ENCODE measurements at regions not wholly inside any gene's neighbourhood (a gene's known extent, or its start where the extent isn't known, plus 50 kb on each side); places are given as distances from the start of the nearest gene placed in this dataset.

DNA sequence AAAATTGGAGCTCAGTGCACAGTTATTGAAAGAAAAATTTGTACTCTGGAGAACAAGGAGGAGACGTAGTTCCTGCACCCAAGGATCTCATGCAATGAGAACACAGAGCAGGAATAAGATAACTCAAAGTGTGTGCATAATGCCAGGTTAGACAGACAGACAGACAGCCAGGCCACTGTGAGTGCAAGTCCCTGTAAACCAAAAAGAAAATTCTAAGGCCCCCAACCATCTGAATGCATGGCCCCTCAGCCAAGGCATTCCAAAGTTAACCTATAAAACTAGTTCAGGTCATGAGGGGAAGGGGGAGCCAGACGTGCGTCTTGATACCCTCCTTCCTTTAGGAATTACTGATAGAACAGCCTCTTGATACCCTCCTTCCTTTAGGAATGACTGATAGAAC, 94.5 kb upstream of the ENPP6 start:
- TF ChIP-seq, protein P1, sequence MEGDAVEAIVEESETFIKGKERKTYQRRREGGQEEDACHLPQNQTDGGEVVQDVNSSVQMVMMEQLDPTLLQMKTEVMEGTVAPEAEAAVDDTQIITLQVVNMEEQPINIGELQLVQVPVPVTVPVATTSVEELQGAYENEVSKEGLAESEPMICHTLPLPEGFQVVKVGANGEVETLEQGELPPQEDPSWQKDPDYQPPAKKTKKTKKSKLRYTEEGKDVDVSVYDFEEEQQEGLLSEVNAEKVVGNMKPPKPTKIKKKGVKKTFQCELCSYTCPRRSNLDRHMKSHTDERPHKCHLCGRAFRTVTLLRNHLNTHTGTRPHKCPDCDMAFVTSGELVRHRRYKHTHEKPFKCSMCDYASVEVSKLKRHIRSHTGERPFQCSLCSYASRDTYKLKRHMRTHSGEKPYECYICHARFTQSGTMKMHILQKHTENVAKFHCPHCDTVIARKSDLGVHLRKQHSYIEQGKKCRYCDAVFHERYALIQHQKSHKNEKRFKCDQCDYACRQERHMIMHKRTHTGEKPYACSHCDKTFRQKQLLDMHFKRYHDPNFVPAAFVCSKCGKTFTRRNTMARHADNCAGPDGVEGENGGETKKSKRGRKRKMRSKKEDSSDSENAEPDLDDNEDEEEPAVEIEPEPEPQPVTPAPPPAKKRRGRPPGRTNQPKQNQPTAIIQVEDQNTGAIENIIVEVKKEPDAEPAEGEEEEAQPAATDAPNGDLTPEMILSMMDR (tag by site-specific recombination; IDR thresholded peaks at IDR 0.05) = no peak
- no peak for TF ChIP-seq ZEB2 (tag by site-specific recombination; IDR thresholded peaks at IDR 0.05)
- TF ChIP-seq HOXA7 (CRISPR knock-in tag; IDR thresholded peaks at IDR 0.05; ENCODE audit: borderline replicate concordance) = no peak
- TF ChIP-seq BCL11A (tag by site-specific recombination; IDR thresholded peaks at IDR 0.05; ENCODE audit: low read depth) = no peak
- TF ChIP-seq MZF1 (tag by site-specific recombination; IDR thresholded peaks at IDR 0.05; ENCODE audit: borderline replicate concordance) = no peak
- TF ChIP-seq, protein P2, sequence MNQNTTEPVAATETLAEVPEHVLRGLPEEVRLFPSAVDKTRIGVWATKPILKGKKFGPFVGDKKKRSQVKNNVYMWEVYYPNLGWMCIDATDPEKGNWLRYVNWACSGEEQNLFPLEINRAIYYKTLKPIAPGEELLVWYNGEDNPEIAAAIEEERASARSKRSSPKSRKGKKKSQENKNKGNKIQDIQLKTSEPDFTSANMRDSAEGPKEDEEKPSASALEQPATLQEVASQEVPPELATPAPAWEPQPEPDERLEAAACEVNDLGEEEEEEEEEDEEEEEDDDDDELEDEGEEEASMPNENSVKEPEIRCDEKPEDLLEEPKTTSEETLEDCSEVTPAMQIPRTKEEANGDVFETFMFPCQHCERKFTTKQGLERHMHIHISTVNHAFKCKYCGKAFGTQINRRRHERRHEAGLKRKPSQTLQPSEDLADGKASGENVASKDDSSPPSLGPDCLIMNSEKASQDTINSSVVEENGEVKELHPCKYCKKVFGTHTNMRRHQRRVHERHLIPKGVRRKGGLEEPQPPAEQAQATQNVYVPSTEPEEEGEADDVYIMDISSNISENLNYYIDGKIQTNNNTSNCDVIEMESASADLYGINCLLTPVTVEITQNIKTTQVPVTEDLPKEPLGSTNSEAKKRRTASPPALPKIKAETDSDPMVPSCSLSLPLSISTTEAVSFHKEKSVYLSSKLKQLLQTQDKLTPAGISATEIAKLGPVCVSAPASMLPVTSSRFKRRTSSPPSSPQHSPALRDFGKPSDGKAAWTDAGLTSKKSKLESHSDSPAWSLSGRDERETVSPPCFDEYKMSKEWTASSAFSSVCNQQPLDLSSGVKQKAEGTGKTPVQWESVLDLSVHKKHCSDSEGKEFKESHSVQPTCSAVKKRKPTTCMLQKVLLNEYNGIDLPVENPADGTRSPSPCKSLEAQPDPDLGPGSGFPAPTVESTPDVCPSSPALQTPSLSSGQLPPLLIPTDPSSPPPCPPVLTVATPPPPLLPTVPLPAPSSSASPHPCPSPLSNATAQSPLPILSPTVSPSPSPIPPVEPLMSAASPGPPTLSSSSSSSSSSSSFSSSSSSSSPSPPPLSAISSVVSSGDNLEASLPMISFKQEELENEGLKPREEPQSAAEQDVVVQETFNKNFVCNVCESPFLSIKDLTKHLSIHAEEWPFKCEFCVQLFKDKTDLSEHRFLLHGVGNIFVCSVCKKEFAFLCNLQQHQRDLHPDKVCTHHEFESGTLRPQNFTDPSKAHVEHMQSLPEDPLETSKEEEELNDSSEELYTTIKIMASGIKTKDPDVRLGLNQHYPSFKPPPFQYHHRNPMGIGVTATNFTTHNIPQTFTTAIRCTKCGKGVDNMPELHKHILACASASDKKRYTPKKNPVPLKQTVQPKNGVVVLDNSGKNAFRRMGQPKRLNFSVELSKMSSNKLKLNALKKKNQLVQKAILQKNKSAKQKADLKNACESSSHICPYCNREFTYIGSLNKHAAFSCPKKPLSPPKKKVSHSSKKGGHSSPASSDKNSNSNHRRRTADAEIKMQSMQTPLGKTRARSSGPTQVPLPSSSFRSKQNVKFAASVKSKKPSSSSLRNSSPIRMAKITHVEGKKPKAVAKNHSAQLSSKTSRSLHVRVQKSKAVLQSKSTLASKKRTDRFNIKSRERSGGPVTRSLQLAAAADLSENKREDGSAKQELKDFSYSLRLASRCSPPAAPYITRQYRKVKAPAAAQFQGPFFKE (tag by site-specific recombination; IDR thresholded peaks at IDR 0.05; ENCODE audit: borderline replicate concordance) = no peak
- TF ChIP-seq ZNF239 (tag by site-specific recombination; IDR thresholded peaks at IDR 0.05) = no peak
- TF ChIP-seq, protein P3, sequence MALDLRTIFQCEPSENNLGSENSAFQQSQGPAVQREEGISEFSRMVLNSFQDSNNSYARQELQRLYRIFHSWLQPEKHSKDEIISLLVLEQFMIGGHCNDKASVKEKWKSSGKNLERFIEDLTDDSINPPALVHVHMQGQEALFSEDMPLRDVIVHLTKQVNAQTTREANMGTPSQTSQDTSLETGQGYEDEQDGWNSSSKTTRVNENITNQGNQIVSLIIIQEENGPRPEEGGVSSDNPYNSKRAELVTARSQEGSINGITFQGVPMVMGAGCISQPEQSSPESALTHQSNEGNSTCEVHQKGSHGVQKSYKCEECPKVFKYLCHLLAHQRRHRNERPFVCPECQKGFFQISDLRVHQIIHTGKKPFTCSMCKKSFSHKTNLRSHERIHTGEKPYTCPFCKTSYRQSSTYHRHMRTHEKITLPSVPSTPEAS (tag by site-specific recombination; IDR thresholded peaks at IDR 0.05) = no peak
- TF ChIP-seq SP7 (tag by site-specific recombination; IDR thresholded peaks at IDR 0.05) = no peak

All from HEK293 (cell line).